ENCODE measurements at regions not wholly inside any gene's neighbourhood (a gene's known extent, or its start where the extent isn't known, plus 50 kb on each side); places are given as distances from the start of the nearest gene placed in this dataset.

DNA sequence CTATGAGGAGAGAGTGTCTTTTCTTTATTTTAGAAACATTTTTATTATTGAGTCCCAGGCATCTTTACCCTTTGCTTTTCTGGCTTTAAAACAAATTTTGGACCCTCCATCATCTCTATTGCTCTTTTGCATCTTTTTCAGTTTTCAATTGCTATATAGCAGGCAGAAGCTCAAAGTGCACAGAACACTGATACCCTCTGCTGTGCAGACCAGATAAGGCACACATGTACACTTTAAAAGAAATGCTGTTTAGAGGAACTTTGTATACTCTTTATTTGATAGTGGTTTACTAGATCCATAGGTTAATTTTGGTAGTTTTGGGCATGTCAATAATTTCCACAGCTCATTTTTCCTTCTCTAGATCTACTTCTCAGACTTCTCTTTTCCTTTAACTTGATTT, 324.2 kb downstream of the SH2D4B start:
- no peak for DNase-seq

- DNase-seq = no peak
Observed at GRCh38 chr10:80870282-80870681, 332.6 kb downstream of the SH2D4B start.

DNA sequence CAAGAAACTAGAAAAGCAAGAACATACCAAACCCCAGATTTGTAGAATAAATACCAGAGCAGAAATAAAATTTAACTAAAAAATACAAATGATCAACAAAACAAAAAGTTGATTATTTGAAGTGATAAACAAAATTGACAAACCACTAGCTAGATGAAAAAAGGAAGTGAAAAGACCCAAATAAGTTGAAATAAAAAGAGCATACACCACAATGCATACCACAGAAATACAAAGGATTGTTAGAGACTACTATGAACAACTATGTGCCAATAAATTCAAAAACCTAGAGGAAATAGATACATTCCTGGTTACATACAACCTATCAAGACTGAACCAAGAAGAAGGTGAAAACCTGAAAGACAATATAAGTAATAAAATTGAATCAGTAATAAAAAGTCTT, 333.4 kb downstream of the SH2D4B start:
- DNase-seq = no peak

DNA sequence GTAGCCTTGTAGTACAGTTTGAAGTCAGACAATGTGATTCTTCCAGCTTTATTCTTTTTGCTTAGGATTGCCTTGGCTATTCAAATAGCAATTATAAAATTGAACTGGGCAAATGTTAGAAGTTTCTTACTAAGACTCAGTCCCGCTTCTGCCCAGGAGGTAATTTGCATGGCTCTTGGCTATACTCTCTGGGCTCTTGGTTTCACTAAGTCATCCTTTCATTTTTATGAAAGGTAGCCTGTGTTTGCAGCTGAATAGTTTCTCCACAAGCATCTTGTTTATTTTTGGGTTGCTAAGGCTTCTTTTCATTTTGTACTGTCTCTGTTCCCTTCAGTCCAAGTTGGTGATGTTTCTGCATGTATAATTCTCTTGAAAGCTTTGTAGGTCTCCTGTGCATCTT, 340.6 kb downstream of the SH2D4B start:
- DNase-seq = no peak

- DNase-seq = no peak
Observed at GRCh38 chr10:80890146-80890545, 352.4 kb downstream of the SH2D4B start.

DNA sequence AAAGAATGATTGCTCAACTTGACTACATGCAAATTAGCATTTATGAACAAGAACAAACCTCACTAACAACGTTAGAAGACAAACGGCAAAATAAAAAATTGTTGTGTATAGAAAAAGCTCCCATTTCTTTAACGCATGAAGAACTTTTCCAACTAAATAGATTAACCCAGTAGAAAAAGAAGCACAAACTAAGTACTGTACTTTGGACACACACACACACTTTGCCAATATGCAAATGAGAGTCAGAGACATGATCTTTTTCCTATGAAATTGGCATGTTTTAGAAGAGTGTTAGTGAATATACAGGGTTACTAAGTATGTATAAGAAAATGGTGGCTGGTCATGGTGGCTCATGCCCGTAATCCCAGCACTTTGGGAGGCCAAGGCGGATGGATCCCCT, 355.6 kb downstream of the SH2D4B start:
- DNase-seq = no peak

GRCh38 chr10:80894311-80894791, 356.6 kb downstream of the SH2D4B start:
- no peak for DNase-seq

DNA sequence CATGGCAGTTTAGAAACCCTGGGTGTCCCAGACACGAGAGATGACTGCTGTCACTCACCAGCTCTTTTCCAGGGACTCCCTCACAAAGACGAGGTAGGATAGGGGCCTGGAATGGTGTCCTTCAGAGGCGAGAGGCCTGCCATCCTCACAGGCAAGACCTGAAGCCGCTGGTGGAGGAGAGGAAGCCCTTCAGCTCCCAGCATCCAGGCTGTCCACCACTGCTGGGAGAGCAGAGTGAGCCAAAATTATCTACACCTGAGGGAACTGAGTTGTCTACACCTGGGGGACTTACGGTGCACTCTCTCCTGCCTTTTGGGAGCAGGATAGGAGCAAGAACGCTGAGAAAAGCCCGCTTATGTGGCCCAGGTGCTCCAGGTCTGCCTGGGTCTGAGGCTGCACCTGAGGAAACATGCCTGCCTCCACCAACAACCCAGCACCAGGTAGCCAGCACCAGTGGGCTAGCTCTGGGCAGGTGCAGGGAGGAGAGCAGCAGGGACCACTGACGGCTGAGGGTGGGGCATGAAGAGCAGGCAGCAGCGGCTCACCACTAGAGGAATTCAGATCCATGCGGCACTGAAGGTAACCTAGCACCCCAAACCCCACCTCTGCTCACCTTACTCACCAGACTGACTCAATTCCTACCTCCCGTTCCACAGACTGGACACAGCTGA, 357.2 kb downstream of the SH2D4B start:
- DNase-seq = no peak

DNA sequence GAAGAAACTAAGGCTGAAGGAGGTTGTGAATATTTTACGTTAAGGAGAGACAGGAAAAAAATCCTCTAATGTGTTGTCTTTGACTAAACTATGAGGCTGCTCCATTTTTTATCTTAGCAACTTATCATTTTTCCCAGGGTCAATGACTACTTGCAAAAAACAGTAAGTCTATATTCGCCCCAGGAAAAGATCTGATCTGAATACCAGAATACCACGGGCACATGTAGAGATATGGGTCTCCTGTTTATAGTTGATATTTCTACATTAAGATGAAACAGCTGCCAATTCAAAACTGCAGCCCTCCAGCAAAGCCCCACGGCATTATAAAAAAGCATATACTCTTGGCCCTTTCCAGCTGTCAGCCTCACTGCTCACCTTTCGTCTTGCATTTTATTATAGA, 358.4 kb downstream of the SH2D4B start:
- no peak for DNase-seq

DNA sequence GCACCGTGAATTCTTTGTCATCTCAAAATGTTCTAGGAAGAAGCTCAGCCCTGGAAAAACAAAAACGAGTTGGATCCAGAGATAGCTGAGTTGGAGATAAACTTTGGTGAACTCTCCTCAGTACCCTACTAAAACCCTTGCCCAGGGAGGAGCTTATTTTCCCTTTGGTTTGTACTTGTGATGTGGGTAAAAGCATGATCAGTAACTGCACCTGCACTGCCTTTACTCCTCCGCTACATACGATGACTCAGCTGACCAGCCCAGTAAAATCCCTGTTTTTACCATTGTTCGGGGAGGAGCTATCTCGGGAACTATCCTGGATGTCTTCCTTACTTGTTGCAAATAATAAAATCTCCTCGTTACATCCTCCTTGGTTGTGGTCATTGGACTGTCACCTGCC, 359.3 kb downstream of the SH2D4B start:
- DNase-seq = no peak

- DNase-seq = peak; percentile 26 to 60
Observed at GRCh38 chr10:80900661-80901060, 363.0 kb downstream of the SH2D4B start.

DNA sequence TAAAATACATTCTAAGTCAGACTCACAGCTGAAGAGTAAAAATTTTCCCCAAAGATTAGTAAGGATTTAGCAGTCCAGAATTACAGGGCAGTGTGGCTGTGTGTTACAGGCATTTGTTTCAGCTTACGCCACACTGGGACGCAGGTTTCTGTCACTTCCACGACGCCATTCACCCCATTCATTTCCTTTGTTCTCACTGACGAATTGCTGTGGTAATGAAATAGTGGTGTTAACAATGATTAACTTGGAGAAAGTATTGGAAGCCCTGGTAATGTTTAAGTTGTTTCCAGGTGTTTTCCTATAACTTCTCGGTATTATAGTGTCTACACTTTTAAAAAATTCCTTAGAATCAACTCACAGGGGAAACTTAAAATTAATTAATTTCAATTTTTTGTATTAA, 370.9 kb downstream of the SH2D4B start:
- DNase-seq = no peak

DNA sequence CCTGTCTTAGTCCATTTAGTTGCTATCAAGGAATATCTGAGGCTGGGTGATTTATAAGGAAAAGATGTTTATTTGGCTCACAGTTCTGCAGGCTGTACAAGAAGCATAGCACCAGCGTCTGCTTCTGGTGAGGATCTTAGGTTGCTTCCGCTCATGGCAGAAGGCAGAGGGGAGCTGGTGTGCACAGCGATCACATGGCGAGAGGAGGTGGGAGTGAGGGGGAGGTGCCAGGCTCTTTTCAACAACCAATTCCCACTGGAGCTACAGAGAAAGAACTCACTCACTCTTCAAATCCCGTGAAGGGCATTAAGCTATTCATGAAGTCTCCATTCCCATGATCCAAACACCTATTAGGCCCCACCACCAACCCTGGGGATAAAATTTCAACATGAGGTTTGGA, 371.6 kb downstream of the SH2D4B start:
- DNase-seq = no peak

DNA sequence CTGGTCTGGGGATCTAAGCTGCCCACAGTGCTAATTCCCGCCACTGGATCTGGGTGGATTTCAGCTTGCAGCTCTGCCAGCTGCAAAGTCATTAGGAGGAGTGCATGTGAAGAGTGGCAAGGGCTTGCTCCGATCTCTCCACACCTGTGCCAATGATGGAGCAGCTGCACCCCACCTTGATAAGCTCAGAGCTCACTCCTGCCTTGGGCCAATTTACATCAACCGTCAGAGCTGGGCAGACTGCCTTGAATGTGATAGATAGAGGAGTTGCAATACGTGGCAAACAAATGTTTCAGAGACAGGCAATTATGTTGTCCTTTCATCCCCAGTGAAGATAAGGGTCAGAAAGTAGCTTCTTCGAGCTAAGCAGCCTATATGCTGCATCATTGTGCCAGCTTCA, 379.9 kb downstream of the SH2D4B start:
- peak in 1 of 2 experiments; percentile 10 for DNase-seq

DNA sequence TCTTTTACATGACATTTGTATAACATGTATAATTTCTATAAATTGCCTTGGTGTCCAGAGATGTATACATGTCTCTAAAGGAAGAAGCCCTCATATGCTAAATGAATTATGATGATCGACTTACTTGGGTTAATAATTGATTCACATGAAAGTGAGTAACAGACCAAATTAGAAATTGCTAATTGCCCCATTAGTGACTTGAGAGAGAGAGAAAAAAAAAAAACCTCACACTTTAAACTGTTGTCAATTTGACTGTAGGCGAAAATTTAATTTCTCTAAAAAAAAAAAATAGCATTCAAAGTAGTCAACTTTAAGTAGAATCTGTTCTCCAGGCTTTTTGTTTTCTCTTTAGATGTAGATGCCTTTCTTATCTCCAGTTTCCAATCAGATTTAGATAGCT, 383.3 kb downstream of the SH2D4B start:
- DNase-seq = no peak

DNA sequence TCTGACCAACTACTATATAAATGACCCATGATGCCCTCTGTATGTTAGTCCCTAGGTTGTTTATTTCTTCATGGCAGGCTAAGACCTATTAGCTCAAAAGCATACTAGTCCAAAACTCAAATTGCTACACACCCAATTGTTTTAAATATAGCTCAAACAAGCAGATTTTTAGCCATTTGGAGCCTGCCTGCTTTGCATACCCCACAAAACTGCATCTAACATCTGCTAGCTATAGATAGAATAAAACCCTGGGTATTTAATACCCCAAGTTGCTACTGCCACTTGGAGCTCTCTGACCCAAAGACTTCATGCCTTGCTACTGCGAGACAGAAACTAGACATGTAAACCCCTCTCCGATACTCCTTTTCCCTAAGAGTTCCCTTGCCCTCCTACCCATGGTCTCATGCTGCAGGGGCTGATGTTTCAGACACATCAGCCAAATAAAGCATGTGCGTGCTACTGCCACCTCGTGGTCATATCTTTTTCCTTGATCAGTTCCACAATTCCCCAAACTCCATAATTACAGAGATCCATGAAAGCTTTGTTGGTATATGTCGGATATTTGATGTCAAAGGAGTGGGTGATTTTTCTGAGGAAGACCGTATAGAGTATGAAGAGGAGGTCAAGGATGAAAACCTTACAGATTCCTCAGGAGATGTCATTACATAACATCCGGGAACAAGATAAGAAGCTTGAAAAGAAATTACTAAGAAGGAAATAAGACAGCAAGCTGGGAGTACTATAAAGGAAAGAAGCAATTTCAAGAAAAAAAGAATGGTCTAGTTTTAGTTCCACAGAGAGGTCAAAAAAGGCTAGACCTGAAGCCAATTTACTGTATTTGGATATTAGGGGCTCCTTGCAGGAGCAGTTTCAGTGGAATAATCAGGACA, 386.6 kb downstream of the SH2D4B start:
- DNase-seq = peak in 1 of 2 experiments; percentile 53

GRCh38 chr10:80927419-80928078, 389.8 kb downstream of the SH2D4B start:
- no peak for DNase-seq

GRCh38 chr10:80938903-80939302, 401.2 kb downstream of the SH2D4B start:
- DNase-seq = no peak

DNA sequence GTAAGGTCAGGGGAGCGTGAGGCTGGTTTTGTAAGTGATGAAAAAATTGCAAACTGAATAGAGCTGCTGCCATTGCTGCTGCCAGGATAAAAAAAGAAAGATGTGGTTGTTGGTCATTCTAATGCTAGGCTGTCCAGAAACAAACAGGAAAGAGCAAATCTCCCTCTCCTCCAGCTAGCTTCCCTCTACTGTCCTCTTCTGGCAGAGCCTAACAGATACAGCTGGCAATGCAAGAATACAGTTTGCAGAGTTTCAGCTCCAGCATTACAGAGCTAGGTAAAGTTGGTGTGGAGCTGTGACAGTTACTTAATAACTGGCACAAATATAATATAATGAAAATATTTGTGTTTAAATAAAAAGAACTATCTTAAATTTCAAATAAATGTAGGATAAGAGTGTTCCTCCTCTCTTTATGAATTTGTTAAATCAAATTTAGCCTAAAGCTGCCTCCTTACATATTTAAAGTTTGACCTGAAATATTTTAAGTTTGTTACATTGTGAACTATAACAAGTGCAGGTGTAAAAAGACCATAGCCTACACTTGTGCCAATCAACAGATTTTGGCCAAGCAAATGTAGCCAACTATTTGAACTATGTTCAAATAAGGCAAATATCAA, 407.7 kb downstream of the SH2D4B start:
- peak in 1 of 2 experiments; percentile 4 for DNase-seq

DNA sequence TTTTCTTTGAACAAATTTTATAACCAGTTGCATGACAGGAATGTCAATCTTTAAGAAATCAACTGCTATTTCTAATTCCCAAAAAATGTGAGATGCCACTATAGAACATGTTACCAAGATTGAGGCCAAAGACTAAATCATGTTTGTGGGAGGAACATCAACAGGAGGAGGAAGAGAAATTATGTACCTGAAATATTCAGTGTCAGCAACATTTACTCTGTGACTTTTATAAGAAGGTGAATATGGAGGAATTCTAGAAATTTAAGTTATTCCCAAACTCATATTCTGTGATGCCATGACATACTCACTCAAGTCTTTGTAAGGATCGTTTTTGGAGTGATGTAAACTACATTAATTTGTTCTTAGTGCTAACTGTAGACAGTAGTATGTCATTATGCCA, 408.4 kb downstream of the SH2D4B start:
- DNase-seq = no peak

- no peak for DNase-seq
Observed at GRCh38 chr10:80946957-80947726, 409.4 kb downstream of the SH2D4B start.

DNA sequence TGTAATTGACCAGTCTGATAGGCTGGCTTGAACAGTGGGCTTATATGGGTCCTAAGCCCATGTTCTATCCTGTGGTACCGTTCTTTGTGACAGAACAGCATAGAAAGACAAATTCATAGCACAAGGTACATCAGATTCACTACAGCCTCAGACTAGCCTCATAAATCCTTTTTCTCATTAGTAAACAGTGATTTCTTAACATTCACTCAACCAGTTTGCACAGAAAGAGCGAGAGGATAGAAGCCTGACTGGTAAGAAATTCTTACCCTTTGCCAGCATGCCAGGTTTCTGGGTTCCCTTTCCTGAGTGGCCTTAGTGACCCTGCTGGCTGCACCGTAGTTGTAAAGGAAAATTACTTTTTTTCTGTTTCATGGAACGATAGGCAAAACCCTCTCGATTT, 412.1 kb downstream of the SH2D4B start:
- DNase-seq = no peak
